Caco-2 (cell line): ENCODE measurements at regions not wholly inside any gene's neighbourhood (a gene's known extent, or its start where the extent isn't known, plus 50 kb on each side); places are given as distances from the start of the nearest gene placed in this dataset.

Experiments used
- BruUV-seq: library from RNA; stranded (reverse); fragments of 400-500 nt; replicated peaks from 2 replicates; lab custom pipeline; 2021; lab: Mats Ljungman, UMichigan
- CTCF ChIA-PET: fragments of 300-600 bp; sonication (Branson Sonifier 250); formaldehyde crosslinking; loops from one replicate; lab custom pipeline; 2022; ENCODE audit warnings: antibody characterized with exemption; lab: Charles Lee
- POLR2A ChIA-PET: fragments of 300-600 bp; sonication (Branson Sonifier 250); formaldehyde crosslinking; loops from one replicate; lab custom pipeline; 2022; ENCODE audit warnings: antibody characterized with exemption; lab: Charles Lee
- DNase-seq, 2 experiments: peaks; one replicate each; pipeline versions ENCODE4 v3.0.0 to v3.0.0-alpha.2; 2020 to 2022
- H3K27me3 ChIP-seq: replicated peaks from 2 replicates; pipeline ENCODE4 v1.6.0; 2011; ENCODE audit warnings: low read length; ENCODE audit not compliant: control insufficient read depth, insufficient read depth
- H3K36me3 ChIP-seq: 2 replicates; pipeline ENCODE4 v1.5.1; 2011; ENCODE audit warnings: low read length; ENCODE audit not compliant: control insufficient read depth, insufficient read depth
- H3K4me1 ChIP-seq: fragments of 250-450 bp; sonication (Bioruptor Pico); 2 replicates; pipeline ENCODE4 v1.5.1; 2020; ENCODE audit warnings: mild to moderate bottlenecking
- H3K4me3 ChIP-seq: 2 replicates; pipeline ENCODE4 v1.5.1; 2011; ENCODE audit warnings: low read depth, mild to moderate bottlenecking, control low read depth, low read length
- H3K9me3 ChIP-seq: fragments of 250-450 bp; sonication (Bioruptor Pico); 2 replicates; pipeline ENCODE4 v1.5.1; 2020; ENCODE audit warnings: mild to moderate bottlenecking, moderate library complexity
- H3K27ac Mint-ChIP-seq: one replicate; pipeline ENCODE4 v1.8.0; 2022; ENCODE audit warnings: mixed read lengths; ENCODE audit not compliant: unreplicated experiment
- H3K27me3 Mint-ChIP-seq: one replicate; pipeline ENCODE4 v1.8.0; 2022; ENCODE audit warnings: mixed read lengths; ENCODE audit not compliant: insufficient read depth, unreplicated experiment
- H3K36me3 Mint-ChIP-seq: one replicate; pipeline ENCODE4 v1.8.0; 2022; ENCODE audit warnings: mild to moderate bottlenecking, mixed read lengths; ENCODE audit not compliant: insufficient read depth, unreplicated experiment
- H3K4me1 Mint-ChIP-seq: one replicate; pipeline ENCODE4 v1.8.0; 2022; ENCODE audit warnings: low read depth, mixed read lengths; ENCODE audit not compliant: unreplicated experiment
- H3K4me3 Mint-ChIP-seq: one replicate; pipeline ENCODE4 v1.8.0; 2022; ENCODE audit warnings: mild to moderate bottlenecking, moderate library complexity, mixed read lengths; ENCODE audit not compliant: unreplicated experiment
- H3K9me3 Mint-ChIP-seq: one replicate; pipeline ENCODE4 v1.8.0; 2022; ENCODE audit warnings: mixed read lengths; ENCODE audit not compliant: unreplicated experiment
- intact Hi-C: fragments of 100-400 bp; cut with micrococcal nuclease; formaldehyde crosslinking; loops from one replicate; pipeline ENCODE4 v1.10.0; 2022; ENCODE audit not compliant: unreplicated experiment
- TF ChIP-seq, protein P1 (sequence below), 2 experiments: fragments of 200-600 bp in 1 of 2; IDR thresholded peaks; 1 replicate in 1 of 2; 2 replicates in 1 of 2; pipeline versions ENCODE4 v1.5.1 to v1.8.0; 2011 to 2022; ENCODE audit warnings: antibody characterized with exemption in 1 of 2, control low read depth in 1 of 2, inconsistent platforms in 1 of 2, low read depth in 1 of 2, low read length in 1 of 2, mild to moderate bottlenecking in 1 of 2, moderate library complexity in 1 of 2; ENCODE audit not compliant: insufficient read depth in 1 of 2, severe bottlenecking in 1 of 2, unreplicated experiment in 1 of 2

DNA sequence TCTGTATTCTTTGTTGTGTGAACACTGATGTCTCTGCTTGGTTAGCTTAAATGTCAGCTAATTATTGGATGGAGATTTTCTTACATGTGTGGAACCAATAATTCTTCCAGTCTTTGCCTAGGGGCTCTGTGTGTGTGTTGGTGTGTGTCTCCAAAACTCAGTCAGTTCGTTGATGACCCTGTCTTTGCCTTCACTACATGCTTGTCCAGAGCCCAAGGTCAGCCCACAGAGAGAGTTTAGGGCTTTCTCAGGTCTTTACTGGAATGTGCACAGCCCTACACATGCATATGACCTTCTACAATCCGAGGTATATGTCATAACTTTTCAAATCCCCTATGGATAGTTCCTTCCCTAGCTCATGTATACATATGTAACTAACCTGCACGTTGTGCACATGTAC is 74.1 kb upstream of the LDAH start:
- no peak overlapping the region for H3K27ac Mint-ChIP-seq
- H3K9me3 ChIP-seq: no peaks in the 10 kb centered on the region; the same call in 1 of the 2 replicates
- POLR2A ChIA-PET: no interaction called here
- H3K9me3 Mint-ChIP-seq: no peaks in the 10 kb centered on the region
- H3K4me3 ChIP-seq: no peak overlapping the region
- CTCF ChIA-PET: no interaction called here
- peaks cover 19% of the 10 kb centered on the region for H3K27me3 Mint-ChIP-seq
- TF ChIP-seq, protein P1, sequence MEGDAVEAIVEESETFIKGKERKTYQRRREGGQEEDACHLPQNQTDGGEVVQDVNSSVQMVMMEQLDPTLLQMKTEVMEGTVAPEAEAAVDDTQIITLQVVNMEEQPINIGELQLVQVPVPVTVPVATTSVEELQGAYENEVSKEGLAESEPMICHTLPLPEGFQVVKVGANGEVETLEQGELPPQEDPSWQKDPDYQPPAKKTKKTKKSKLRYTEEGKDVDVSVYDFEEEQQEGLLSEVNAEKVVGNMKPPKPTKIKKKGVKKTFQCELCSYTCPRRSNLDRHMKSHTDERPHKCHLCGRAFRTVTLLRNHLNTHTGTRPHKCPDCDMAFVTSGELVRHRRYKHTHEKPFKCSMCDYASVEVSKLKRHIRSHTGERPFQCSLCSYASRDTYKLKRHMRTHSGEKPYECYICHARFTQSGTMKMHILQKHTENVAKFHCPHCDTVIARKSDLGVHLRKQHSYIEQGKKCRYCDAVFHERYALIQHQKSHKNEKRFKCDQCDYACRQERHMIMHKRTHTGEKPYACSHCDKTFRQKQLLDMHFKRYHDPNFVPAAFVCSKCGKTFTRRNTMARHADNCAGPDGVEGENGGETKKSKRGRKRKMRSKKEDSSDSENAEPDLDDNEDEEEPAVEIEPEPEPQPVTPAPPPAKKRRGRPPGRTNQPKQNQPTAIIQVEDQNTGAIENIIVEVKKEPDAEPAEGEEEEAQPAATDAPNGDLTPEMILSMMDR (IDR thresholded peaks at IDR 0.05; ENCODE audit: insufficient read depth in 1 of 2, low read depth in 1 of 2, low read length in 1 of 2, severe bottlenecking in 1 of 2, unreplicated experiment in 1 of 2): no peak
- no peaks in the 10 kb centered on the region for H3K4me1 ChIP-seq
- no peaks in the 10 kb centered on the region for H3K36me3 ChIP-seq
- H3K36me3 Mint-ChIP-seq: no peaks in the 10 kb centered on the region
- DNase-seq: no peak
- no peak overlapping the region for H3K4me3 Mint-ChIP-seq
- intact Hi-C loops: no loop called here
- no peaks in the 10 kb centered on the region; the same call in 1 of the 2 replicates for H3K27me3 ChIP-seq
- no peaks in the 10 kb centered on the region for H3K4me1 Mint-ChIP-seq
- BruUV-seq: no TSS peak

DNA sequence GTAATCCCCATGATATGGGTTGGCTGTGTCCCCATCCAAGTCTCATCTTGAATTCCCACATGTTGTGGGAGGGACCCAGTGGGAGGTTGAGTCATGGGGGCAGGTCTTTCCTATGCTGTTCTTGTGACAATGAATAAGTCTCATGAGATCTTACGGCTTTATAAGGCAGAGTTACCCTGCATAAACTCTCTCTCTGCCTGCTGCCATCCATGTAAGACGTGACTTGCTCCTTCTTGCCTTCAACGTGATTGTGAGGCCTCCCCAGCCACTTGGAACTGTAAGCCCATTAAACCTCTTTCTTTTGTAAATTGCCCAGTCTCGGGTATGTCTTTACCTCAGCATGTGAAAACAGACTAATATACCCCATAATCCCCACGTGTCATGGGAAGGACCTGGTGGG is 61.9 kb upstream of the LDAH start:
- POLR2A ChIA-PET: no interaction called here
- Histone ChIP-seq H3K4me1 (no peaks in the 10 kb centered on the region), H3K4me3 (no peak overlapping the region), H3K9me3 (peaks cover 7% of the 10 kb centered on the region), H3K27me3 (no peaks in the 10 kb centered on the region), H3K36me3 (no peaks in the 10 kb centered on the region)
- TF ChIP-seq, protein P1 (IDR thresholded peaks at IDR 0.05; ENCODE audit: insufficient read depth in 1 of 2, low read depth in 1 of 2, low read length in 1 of 2, severe bottlenecking in 1 of 2, unreplicated experiment in 1 of 2): no peak
- BruUV-seq: no TSS peak
- CTCF ChIA-PET: no interaction called here
- no peaks in the 10 kb centered on the region for H3K4me1 Mint-ChIP-seq
- peaks cover 5% of the 10 kb centered on the region for H3K27me3 Mint-ChIP-seq
- no peak for DNase-seq
- H3K36me3 Mint-ChIP-seq: no peaks in the 10 kb centered on the region
- peaks cover 25% of the 10 kb centered on the region for H3K9me3 Mint-ChIP-seq
- H3K27ac Mint-ChIP-seq: no peak overlapping the region
- no peak overlapping the region for H3K4me3 Mint-ChIP-seq
- intact Hi-C loops: no loop called here

DNA sequence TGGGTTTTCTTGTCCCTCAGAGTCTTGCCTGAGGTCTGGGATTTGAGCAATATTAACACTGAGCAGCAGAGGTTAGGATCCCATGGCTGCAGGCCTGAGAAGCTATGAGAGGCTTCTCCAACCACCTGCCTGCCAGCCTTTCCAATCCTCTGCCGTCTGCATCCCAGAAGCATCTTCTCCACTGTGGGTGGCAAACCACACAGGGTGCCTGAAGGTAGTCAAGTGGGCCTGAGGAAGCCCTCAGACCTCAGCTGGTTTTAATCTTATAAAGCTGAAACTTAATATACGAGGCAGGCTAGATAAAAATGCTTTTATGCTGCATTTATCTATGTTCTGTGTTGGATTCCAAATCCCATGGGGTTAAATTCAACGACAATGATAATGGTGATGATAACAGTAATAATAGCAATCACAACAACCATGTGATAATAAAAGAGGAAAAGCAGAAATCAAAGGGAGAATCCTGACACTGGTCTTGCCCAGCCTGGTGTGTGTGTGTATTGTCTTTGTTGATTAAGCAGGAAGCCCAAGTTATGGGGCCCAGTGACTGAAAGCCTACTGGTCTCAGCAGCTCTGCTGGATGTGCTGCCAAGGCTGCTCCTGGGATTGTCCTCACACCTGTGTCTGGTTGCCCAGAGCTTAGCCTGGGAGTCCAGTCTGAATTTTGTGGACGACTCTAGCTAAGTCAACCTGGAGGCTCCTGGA is 59.7 kb upstream of the LDAH start:
- Mint-ChIP-seq H3K36me3 (no peaks in the 10 kb centered on the region), H3K4me1 (no peaks in the 10 kb centered on the region), H3K9me3 (peaks cover 25% of the 10 kb centered on the region), H3K27ac (no peak overlapping the region), H3K4me3 (no peak overlapping the region), H3K27me3 (peaks cover 5% of the 10 kb centered on the region)
- H3K9me3 ChIP-seq: peaks cover 12% of the 10 kb centered on the region
- no peak overlapping the region for H3K4me3 ChIP-seq
- no peak for DNase-seq
- ChIA-PET CTCF (no interaction called here), POLR2A (no interaction called here)
- no peaks in the 10 kb centered on the region for H3K4me1 ChIP-seq
- intact Hi-C loops: no loop called here
- H3K36me3 ChIP-seq: no peaks in the 10 kb centered on the region
- no TSS peak for BruUV-seq
- TF ChIP-seq, protein P1 (IDR thresholded peaks at IDR 0.05; ENCODE audit: insufficient read depth in 1 of 2, low read depth in 1 of 2, low read length in 1 of 2, severe bottlenecking in 1 of 2, unreplicated experiment in 1 of 2): no peak
- no peaks in the 10 kb centered on the region for H3K27me3 ChIP-seq
